Uterus (tissue), 3 donors: ENCODE measurements at regions not wholly inside any gene's neighbourhood (a gene's known extent, or its start where the extent isn't known, plus 50 kb on each side); places are given as distances from the start of the nearest gene placed in this dataset.
A peak's percentile ranks its signal among the peaks of the same experiment; 100 is the strongest.
"Not testable (repeated sequence)": the region's sequence is repeated elsewhere in the genome, so short reads cannot be mapped to it uniquely, and the experiment has no call there.

Source experiments
- DNase-seq, 2 donors: peaks; one replicate each; pipeline ENCODE4 v3.0.0-alpha.2; 2019 to 2020
- H3K27ac ChIP-seq, 2 donors: fragments of 200-600 bp; sonication (generic); 1 replicate in 1 of 2; 2 replicates in 1 of 2; pipeline ENCODE4 v1.5.1; 2016 to 2018
- H3K27me3 ChIP-seq, 2 donors: fragments of 200-600 bp; sonication (generic); one replicate each; pipeline ENCODE4 v1.5.1; 2018 to 2019; ENCODE audit warnings: control low read depth in 1 of 2
- H3K36me3 ChIP-seq, 2 donors: fragments of 200-600 bp; sonication (generic); one replicate each; pipeline ENCODE4 v1.5.1; 2019; ENCODE audit warnings: control low read depth in 1 of 2
- H3K4me1 ChIP-seq, 2 donors: fragments of 200-600 bp; sonication (generic); one replicate each; pipeline ENCODE4 v1.5.1; 2018 to 2019; ENCODE audit warnings: control low read depth in 1 of 2
- H3K4me3 ChIP-seq, 2 donors: fragments of 200-600 bp; sonication (generic); 1 replicate in 1 of 2; 2 replicates in 1 of 2; pipeline ENCODE4 v1.5.1; 2018 to 2019; ENCODE audit warnings: mild to moderate bottlenecking in 1 of 2
- H3K9me3 ChIP-seq, 2 donors: fragments of 200-600 bp; sonication (generic); one replicate each; pipeline ENCODE4 v1.5.1; 2019; ENCODE audit warnings: control low read depth in 1 of 2
- CTCF ChIP-seq, 4 experiments: fragments of 200-600 bp in 2 of 4; fragments of 450-650 bp in 2 of 4; sonication (generic) in 2 of 4; IDR thresholded peaks; one replicate each; pipeline ENCODE4 v1.5.1; 2016 to 2019; ENCODE audit warnings: antibody characterized with exemption in 4 of 4, mild to moderate bottlenecking in 2 of 4, moderate library complexity in 1 of 4
- POLR2A ChIP-seq, 2 donors: fragments of 450-650 bp; IDR thresholded peaks; one replicate each; pipeline ENCODE4 v1.6.1; 2016; ENCODE audit warnings: antibody characterized with exemption in 2 of 2, mild to moderate bottlenecking in 1 of 2, moderate library complexity in 1 of 2
- intact Hi-C: fragments of 100-400 bp; cut with DNase I; formaldehyde crosslinking; loops from one replicate; pipeline ENCODE4 v1.15.1; 2023; ENCODE audit warnings: low total_unique reads
- donor health status: DM: yes; HTN: yes; CAD: no.

GRCh38 chr7:29673635-29674034, 110.0 kb downstream of the PRR15 start:
- H3K36me3 ChIP-seq, H3K27ac ChIP-seq, H3K9me3 ChIP-seq, H3K4me1 ChIP-seq, H3K27me3 ChIP-seq, DNase-seq, H3K4me3 ChIP-seq, intact Hi-C loops: not testable (repeated sequence)

- H3K4me1 ChIP-seq, H3K4me3 ChIP-seq, H3K27me3 ChIP-seq, DNase-seq, H3K36me3 ChIP-seq, intact Hi-C loops, H3K9me3 ChIP-seq: not testable (repeated sequence)
- peak overlapping the region in 1 of 2 donors; percentile 19 for H3K27ac ChIP-seq
Observed at GRCh38 chr7:29674626-29675025, 111.0 kb downstream of the PRR15 start.

- H3K4me1 ChIP-seq, H3K9me3 ChIP-seq, H3K4me3 ChIP-seq, H3K27me3 ChIP-seq, H3K27ac ChIP-seq, DNase-seq, H3K36me3 ChIP-seq, intact Hi-C loops: not testable (repeated sequence)
Observed at GRCh38 chr7:29677254-29677653, 113.6 kb downstream of the PRR15 start.

GRCh38 chr7:29679963-29680362, 116.3 kb downstream of the PRR15 start:
- H3K27ac ChIP-seq, H3K9me3 ChIP-seq, H3K4me1 ChIP-seq, H3K4me3 ChIP-seq, DNase-seq, H3K27me3 ChIP-seq, intact Hi-C loops, H3K36me3 ChIP-seq: not testable (repeated sequence)

GRCh38 chr7:29680601-29681000, 117.0 kb downstream of the PRR15 start:
- H3K4me3 ChIP-seq, H3K4me1 ChIP-seq, H3K36me3 ChIP-seq, H3K27me3 ChIP-seq, H3K9me3 ChIP-seq, intact Hi-C loops, DNase-seq: not testable (repeated sequence)
- peak overlapping the region in 1 of 2 donors; percentile 37 for H3K27ac ChIP-seq

- H3K36me3 ChIP-seq, intact Hi-C loops, H3K4me1 ChIP-seq, H3K9me3 ChIP-seq, H3K27me3 ChIP-seq, DNase-seq: not testable (repeated sequence)
- peak overlapping the region; percentile 95 to 99 for H3K27ac ChIP-seq
- peak overlapping the region; percentile 75 to 94 for H3K4me3 ChIP-seq
Observed at GRCh38 chr7:29684151-29684786, 120.6 kb downstream of the PRR15 start.

- peak in 1 of 2 donors; percentile 53 for TF ChIP-seq POLR2A (IDR thresholded peaks at IDR 0.05)
- TF ChIP-seq CTCF (IDR thresholded peaks at IDR 0.05) = peak in 1 of 4 experiments; percentile 22
- no peaks in the 10 kb centered on the region for H3K36me3 ChIP-seq
- intact Hi-C loops = no loop called here
- H3K4me3 ChIP-seq = peak overlapping the region; percentile 75 to 94
- H3K9me3 ChIP-seq = no peaks in the 10 kb centered on the region
- peak; percentile 75 to 78 for DNase-seq
- H3K4me1 ChIP-seq = no peaks in the 10 kb centered on the region
- H3K27me3 ChIP-seq = no peaks in the 10 kb centered on the region
- peak overlapping the region; percentile 95 to 99 for H3K27ac ChIP-seq
Observed at GRCh38 chr7:29684787-29685650, 121.3 kb upstream of the WIPF3 start.

GRCh38 chr7:29685651-29686271, 120.5 kb upstream of the WIPF3 start:
- Histone ChIP-seq H3K27ac (peak overlapping the region; percentile 95 to 99), H3K4me3 (peak overlapping the region; percentile 75 to 94)
- H3K4me1 ChIP-seq, DNase-seq, H3K9me3 ChIP-seq, H3K27me3 ChIP-seq, H3K36me3 ChIP-seq, intact Hi-C loops: not testable (repeated sequence)

- H3K9me3 ChIP-seq, intact Hi-C loops, DNase-seq, H3K27me3 ChIP-seq, H3K4me1 ChIP-seq, H3K27ac ChIP-seq, H3K36me3 ChIP-seq, H3K4me3 ChIP-seq: not testable (repeated sequence)
Observed at GRCh38 chr7:29690510-29690909, 115.8 kb upstream of the WIPF3 start.

GRCh38 chr7:29696402-29696801, 109.9 kb upstream of the WIPF3 start:
- H3K27ac ChIP-seq, intact Hi-C loops, DNase-seq, H3K4me1 ChIP-seq, H3K36me3 ChIP-seq, H3K27me3 ChIP-seq, H3K4me3 ChIP-seq, H3K9me3 ChIP-seq: not testable (repeated sequence)

GRCh38 chr7:29699723-29700122, 106.6 kb upstream of the WIPF3 start:
- H3K27ac ChIP-seq, H3K27me3 ChIP-seq, intact Hi-C loops, H3K36me3 ChIP-seq, H3K9me3 ChIP-seq, H3K4me3 ChIP-seq, DNase-seq, H3K4me1 ChIP-seq: not testable (repeated sequence)

- H3K4me3 ChIP-seq, H3K27me3 ChIP-seq, H3K9me3 ChIP-seq, DNase-seq, H3K4me1 ChIP-seq, intact Hi-C loops, H3K36me3 ChIP-seq, H3K27ac ChIP-seq: not testable (repeated sequence)
Observed at GRCh38 chr7:29701540-29701939, 104.8 kb upstream of the WIPF3 start.
